ENCODE measurements at regions not wholly inside any gene's neighbourhood (a gene's known extent, or its start where the extent isn't known, plus 50 kb on each side); places are given as distances from the start of the nearest gene placed in this dataset.

DNA sequence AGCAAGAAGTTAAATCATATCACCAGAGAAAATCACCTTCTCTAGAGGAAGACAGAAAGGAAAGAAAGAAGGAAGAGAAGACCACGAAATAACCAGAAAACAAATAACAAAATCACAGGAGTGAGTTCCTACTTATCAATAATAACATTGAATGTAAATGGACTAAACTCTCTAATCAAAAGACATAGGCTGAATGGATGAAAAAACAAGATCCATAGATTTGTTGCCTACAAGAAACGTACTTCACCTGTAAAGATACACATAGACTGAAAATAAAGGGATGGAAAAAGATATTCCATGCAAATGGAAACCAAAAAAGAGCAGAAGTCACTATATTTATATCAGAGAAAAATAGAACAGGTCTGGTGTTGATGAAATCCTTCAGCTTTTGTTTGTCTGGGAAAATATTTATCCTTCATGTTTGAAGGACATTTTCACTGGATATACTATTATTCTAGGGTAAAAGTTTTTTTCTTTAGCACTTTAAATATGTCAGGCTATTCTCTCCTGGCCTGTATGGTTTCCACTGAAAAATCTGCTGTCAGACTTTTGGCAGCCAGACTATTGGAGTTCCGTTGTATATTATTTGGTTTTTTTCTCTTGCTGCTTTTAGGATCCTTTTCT is 202.5 kb upstream of the DUSP10 start:
- Mint-ChIP-seq H3K9me3 (peaks cover 44% of the 10 kb centered on the region), H3K27me3 (ENCODE audit: low read depth) (no peaks in the 10 kb centered on the region), H3K4me3 (no peak overlapping the region), H3K4me1 (no peaks in the 10 kb centered on the region), H3K36me3 (peaks cover 19% of the 10 kb centered on the region), H3K27ac (no peak overlapping the region)
- TF ChIP-seq SMAD3 (CRISPR knock-in tag; IDR thresholded peaks at IDR 0.05; ENCODE audit: borderline replicate concordance) = no peak
- TF ChIP-seq, protein P1, sequence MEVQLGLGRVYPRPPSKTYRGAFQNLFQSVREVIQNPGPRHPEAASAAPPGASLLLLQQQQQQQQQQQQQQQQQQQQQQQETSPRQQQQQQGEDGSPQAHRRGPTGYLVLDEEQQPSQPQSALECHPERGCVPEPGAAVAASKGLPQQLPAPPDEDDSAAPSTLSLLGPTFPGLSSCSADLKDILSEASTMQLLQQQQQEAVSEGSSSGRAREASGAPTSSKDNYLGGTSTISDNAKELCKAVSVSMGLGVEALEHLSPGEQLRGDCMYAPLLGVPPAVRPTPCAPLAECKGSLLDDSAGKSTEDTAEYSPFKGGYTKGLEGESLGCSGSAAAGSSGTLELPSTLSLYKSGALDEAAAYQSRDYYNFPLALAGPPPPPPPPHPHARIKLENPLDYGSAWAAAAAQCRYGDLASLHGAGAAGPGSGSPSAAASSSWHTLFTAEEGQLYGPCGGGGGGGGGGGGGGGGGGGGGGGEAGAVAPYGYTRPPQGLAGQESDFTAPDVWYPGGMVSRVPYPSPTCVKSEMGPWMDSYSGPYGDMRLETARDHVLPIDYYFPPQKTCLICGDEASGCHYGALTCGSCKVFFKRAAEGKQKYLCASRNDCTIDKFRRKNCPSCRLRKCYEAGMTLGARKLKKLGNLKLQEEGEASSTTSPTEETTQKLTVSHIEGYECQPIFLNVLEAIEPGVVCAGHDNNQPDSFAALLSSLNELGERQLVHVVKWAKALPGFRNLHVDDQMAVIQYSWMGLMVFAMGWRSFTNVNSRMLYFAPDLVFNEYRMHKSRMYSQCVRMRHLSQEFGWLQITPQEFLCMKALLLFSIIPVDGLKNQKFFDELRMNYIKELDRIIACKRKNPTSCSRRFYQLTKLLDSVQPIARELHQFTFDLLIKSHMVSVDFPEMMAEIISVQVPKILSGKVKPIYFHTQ (CRISPR knock-in tag; IDR thresholded peaks at IDR 0.05) = no peak
- TF ChIP-seq, protein P2, sequence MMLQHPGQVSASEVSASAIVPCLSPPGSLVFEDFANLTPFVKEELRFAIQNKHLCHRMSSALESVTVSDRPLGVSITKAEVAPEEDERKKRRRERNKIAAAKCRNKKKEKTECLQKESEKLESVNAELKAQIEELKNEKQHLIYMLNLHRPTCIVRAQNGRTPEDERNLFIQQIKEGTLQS (CRISPR knock-in tag; conservative IDR thresholded peaks at IDR 0.05) = no peak
- TF ChIP-seq FOXK1 (CRISPR knock-in tag; IDR thresholded peaks at IDR 0.05) = no peak
- no peak for TF ChIP-seq JAZF1 (CRISPR knock-in tag; IDR thresholded peaks at IDR 0.05)
- no peak for TF ChIP-seq KAT7 (CRISPR knock-in tag; IDR thresholded peaks at IDR 0.05; ENCODE audit: borderline replicate concordance)
- TF ChIP-seq TEAD4 (CRISPR knock-in tag; IDR thresholded peaks at IDR 0.05) = no peak
- no peak for TF ChIP-seq HMGA2 (CRISPR knock-in tag; IDR thresholded peaks at IDR 0.05)
- TF ChIP-seq GABPB1 (CRISPR knock-in tag; IDR thresholded peaks at IDR 0.05) = no peak
- TF ChIP-seq, protein P3, sequence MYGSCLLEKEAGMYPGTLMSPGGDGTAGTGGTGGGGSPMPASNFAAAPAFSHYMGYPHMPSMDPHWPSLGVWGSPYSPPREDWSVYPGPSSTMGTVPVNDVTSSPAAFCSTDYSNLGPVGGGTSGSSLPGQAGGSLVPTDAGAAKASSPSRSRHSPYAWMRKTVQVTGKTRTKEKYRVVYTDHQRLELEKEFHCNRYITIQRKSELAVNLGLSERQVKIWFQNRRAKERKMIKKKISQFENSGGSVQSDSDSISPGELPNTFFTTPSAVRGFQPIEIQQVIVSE (CRISPR knock-in tag; IDR thresholded peaks at IDR 0.05; ENCODE audit: borderline replicate concordance) = no peak
- no peak for TF ChIP-seq ETV6 (CRISPR knock-in tag; IDR thresholded peaks at IDR 0.05)
- TF ChIP-seq RELA (CRISPR knock-in tag; IDR thresholded peaks at IDR 0.05; ENCODE audit: borderline replicate concordance) = no peak
- TF ChIP-seq ZNF263 (CRISPR knock-in tag; IDR thresholded peaks at IDR 0.05; ENCODE audit: low read depth) = no peak
- no peak for TF ChIP-seq ZNF317 (CRISPR knock-in tag; IDR thresholded peaks at IDR 0.05; ENCODE audit: borderline replicate concordance, low read depth)
- no peak for TF ChIP-seq NFE2L1 (CRISPR knock-in tag; IDR thresholded peaks at IDR 0.05)
- no peak for TF ChIP-seq SP1 (CRISPR knock-in tag; conservative IDR thresholded peaks at IDR 0.05)
- TF ChIP-seq NR2C2 (CRISPR knock-in tag; IDR thresholded peaks at IDR 0.05) = no peak
- TF ChIP-seq, protein P4, sequence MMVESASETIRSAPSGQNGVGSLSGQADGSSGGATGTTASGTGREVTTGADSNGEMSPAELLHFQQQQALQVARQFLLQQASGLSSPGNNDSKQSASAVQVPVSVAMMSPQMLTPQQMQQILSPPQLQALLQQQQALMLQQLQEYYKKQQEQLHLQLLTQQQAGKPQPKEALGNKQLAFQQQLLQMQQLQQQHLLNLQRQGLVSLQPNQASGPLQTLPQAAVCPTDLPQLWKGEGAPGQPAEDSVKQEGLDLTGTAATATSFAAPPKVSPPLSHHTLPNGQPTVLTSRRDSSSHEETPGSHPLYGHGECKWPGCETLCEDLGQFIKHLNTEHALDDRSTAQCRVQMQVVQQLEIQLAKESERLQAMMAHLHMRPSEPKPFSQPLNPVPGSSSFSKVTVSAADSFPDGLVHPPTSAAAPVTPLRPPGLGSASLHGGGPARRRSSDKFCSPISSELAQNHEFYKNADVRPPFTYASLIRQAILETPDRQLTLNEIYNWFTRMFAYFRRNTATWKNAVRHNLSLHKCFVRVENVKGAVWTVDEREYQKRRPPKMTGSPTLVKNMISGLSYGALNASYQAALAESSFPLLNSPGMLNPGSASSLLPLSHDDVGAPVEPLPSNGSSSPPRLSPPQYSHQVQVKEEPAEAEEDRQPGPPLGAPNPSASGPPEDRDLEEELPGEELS (CRISPR knock-in tag; IDR thresholded peaks at IDR 0.05) = no peak
- POLR2A ChIA-PET = no interaction called here
- no peak for ATAC-seq
- CTCF ChIA-PET = no interaction called here
- DNase-seq (ENCODE audit: low spot score) = no peak

DNA sequence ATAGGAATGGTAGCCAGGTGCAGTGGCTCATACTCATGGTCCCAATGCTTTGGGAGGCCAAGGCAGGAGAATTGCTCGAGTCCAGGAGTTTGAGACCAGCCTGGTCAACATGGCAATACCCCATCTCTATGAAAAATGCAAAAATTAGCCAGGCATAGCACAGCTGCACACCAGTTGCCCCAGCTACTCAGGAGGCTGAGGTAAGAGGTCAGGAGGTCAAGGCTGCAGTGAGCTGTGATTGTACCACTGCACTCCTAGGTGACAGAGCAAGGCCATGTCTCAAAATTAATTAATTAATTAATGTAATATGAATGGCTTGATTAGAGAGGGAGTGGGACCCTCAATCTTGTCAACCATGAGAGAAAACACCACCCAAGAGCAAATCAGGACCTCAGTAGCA is 198.7 kb upstream of the DUSP10 start:
- no peak for ATAC-seq
- ChIA-PET POLR2A (no interaction called here), CTCF (no interaction called here)
- H3K27ac Mint-ChIP-seq = no peak overlapping the region
- no peak for DNase-seq (ENCODE audit: low spot score)
- peaks cover 22% of the 10 kb centered on the region for H3K9me3 Mint-ChIP-seq
- no peaks in the 10 kb centered on the region for H3K4me1 Mint-ChIP-seq
- H3K27me3 Mint-ChIP-seq (ENCODE audit: low read depth) = no peaks in the 10 kb centered on the region
- no peak overlapping the region for H3K4me3 Mint-ChIP-seq
- TF ChIP-seq, protein P5, sequence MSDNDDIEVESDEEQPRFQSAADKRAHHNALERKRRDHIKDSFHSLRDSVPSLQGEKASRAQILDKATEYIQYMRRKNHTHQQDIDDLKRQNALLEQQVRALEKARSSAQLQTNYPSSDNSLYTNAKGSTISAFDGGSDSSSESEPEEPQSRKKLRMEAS (CRISPR knock-in tag; IDR thresholded peaks at IDR 0.05) = no peak
- no peak for TF ChIP-seq ZNF263 (CRISPR knock-in tag; IDR thresholded peaks at IDR 0.05; ENCODE audit: low read depth)
- TF ChIP-seq NFYB (CRISPR knock-in tag; conservative IDR thresholded peaks at IDR 0.05; ENCODE audit: low read depth) = no peak
- TF ChIP-seq, protein P6, sequence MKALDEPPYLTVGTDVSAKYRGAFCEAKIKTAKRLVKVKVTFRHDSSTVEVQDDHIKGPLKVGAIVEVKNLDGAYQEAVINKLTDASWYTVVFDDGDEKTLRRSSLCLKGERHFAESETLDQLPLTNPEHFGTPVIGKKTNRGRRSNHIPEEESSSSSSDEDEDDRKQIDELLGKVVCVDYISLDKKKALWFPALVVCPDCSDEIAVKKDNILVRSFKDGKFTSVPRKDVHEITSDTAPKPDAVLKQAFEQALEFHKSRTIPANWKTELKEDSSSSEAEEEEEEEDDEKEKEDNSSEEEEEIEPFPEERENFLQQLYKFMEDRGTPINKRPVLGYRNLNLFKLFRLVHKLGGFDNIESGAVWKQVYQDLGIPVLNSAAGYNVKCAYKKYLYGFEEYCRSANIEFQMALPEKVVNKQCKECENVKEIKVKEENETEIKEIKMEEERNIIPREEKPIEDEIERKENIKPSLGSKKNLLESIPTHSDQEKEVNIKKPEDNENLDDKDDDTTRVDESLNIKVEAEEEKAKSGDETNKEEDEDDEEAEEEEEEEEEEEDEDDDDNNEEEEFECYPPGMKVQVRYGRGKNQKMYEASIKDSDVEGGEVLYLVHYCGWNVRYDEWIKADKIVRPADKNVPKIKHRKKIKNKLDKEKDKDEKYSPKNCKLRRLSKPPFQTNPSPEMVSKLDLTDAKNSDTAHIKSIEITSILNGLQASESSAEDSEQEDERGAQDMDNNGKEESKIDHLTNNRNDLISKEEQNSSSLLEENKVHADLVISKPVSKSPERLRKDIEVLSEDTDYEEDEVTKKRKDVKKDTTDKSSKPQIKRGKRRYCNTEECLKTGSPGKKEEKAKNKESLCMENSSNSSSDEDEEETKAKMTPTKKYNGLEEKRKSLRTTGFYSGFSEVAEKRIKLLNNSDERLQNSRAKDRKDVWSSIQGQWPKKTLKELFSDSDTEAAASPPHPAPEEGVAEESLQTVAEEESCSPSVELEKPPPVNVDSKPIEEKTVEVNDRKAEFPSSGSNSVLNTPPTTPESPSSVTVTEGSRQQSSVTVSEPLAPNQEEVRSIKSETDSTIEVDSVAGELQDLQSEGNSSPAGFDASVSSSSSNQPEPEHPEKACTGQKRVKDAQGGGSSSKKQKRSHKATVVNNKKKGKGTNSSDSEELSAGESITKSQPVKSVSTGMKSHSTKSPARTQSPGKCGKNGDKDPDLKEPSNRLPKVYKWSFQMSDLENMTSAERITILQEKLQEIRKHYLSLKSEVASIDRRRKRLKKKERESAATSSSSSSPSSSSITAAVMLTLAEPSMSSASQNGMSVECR (CRISPR knock-in tag; IDR thresholded peaks at IDR 0.05; ENCODE audit: borderline replicate concordance) = no peak
- H3K36me3 Mint-ChIP-seq = peaks cover 16% of the 10 kb centered on the region

All from WTC11 (cell line).